ENCODE measurements at regions not wholly inside any gene's neighbourhood (a gene's known extent, or its start where the extent isn't known, plus 50 kb on each side); places are given as distances from the start of the nearest gene placed in this dataset.

- TF ChIP-seq CTCF (IDR thresholded peaks at IDR 0.05; ENCODE audit: insufficient read depth, low read length, severe bottlenecking) = no peak
- H3K27me3 ChIP-seq (ENCODE audit: control insufficient read depth, insufficient read depth, low read length) = no peaks in the 10 kb centered on the region
- DNase-seq (ENCODE audit: low read depth) (no peak), FAIRE-seq (no peak)
- H3K36me3 ChIP-seq (ENCODE audit: control insufficient read depth, insufficient read depth, low read length) = no peaks in the 10 kb centered on the region
- H3K4me3 ChIP-seq (ENCODE audit: low read depth, low read length) = no peak overlapping the region
These were observed 457.3 kb downstream of the TBC1D32 start for GRCh38 chr6:120876931-120877330.

GRCh38 chr6:120876424-120876823, 457.9 kb downstream of the TBC1D32 start:
- DNase-seq (ENCODE audit: low read depth) (no peak), FAIRE-seq (no peak)
- Histone ChIP-seq H3K36me3 (ENCODE audit: control insufficient read depth, insufficient read depth, low read length) (no peaks in the 10 kb centered on the region), H3K27me3 (ENCODE audit: control insufficient read depth, insufficient read depth, low read length) (no peaks in the 10 kb centered on the region), H3K4me3 (ENCODE audit: low read depth, low read length) (no peak overlapping the region)
- TF ChIP-seq CTCF (IDR thresholded peaks at IDR 0.05; ENCODE audit: insufficient read depth, low read length, severe bottlenecking) = no peak

GRCh38 chr6:120875900-120876299, 458.4 kb downstream of the TBC1D32 start:
- no peak for TF ChIP-seq CTCF (IDR thresholded peaks at IDR 0.05; ENCODE audit: insufficient read depth, low read length, severe bottlenecking)
- Histone ChIP-seq H3K27me3 (ENCODE audit: control insufficient read depth, insufficient read depth, low read length) (no peaks in the 10 kb centered on the region), H3K36me3 (ENCODE audit: control insufficient read depth, insufficient read depth, low read length) (no peaks in the 10 kb centered on the region), H3K4me3 (ENCODE audit: low read depth, low read length) (no peak overlapping the region)
- DNase-seq (ENCODE audit: low read depth) (no peak), FAIRE-seq (no peak)

GRCh38 chr6:120874422-120874821, 459.9 kb downstream of the TBC1D32 start:
- TF ChIP-seq CTCF (IDR thresholded peaks at IDR 0.05; ENCODE audit: insufficient read depth, low read length, severe bottlenecking) = no peak
- no peaks in the 10 kb centered on the region for H3K36me3 ChIP-seq (ENCODE audit: control insufficient read depth, insufficient read depth, low read length)
- H3K27me3 ChIP-seq (ENCODE audit: control insufficient read depth, insufficient read depth, low read length) = no peaks in the 10 kb centered on the region
- no peak overlapping the region for H3K4me3 ChIP-seq (ENCODE audit: low read depth, low read length)
- DNase-seq (ENCODE audit: low read depth) (no peak), FAIRE-seq (no peak)

GRCh38 chr6:120873125-120873865, 461.0 kb downstream of the TBC1D32 start:
- TF ChIP-seq CTCF (IDR thresholded peaks at IDR 0.05; ENCODE audit: insufficient read depth, low read length, severe bottlenecking) = no peak
- H3K4me3 ChIP-seq (ENCODE audit: low read depth, low read length) = no peak overlapping the region
- DNase-seq (ENCODE audit: low read depth) = no peak
- no peaks in the 10 kb centered on the region for H3K36me3 ChIP-seq (ENCODE audit: control insufficient read depth, insufficient read depth, low read length)
- peak; percentile 50 for FAIRE-seq
- H3K27me3 ChIP-seq (ENCODE audit: control insufficient read depth, insufficient read depth, low read length) = no peaks in the 10 kb centered on the region

- FAIRE-seq (no peak), DNase-seq (ENCODE audit: low read depth) (no peak)
- no peaks in the 10 kb centered on the region for H3K27me3 ChIP-seq (ENCODE audit: control insufficient read depth, insufficient read depth, low read length)
- no peak for TF ChIP-seq CTCF (IDR thresholded peaks at IDR 0.05; ENCODE audit: insufficient read depth, low read length, severe bottlenecking)
- no peaks in the 10 kb centered on the region for H3K36me3 ChIP-seq (ENCODE audit: control insufficient read depth, insufficient read depth, low read length)
- H3K4me3 ChIP-seq (ENCODE audit: low read depth, low read length) = no peak overlapping the region
These were observed 462.1 kb downstream of the TBC1D32 start for GRCh38 chr6:120872262-120872578.

Measured in bronchial epithelial cell (primary cell).